ENCODE measurements at regions not wholly inside any gene's neighbourhood (a gene's known extent, or its start where the extent isn't known, plus 50 kb on each side); places are given as distances from the start of the nearest gene placed in this dataset.

DNA sequence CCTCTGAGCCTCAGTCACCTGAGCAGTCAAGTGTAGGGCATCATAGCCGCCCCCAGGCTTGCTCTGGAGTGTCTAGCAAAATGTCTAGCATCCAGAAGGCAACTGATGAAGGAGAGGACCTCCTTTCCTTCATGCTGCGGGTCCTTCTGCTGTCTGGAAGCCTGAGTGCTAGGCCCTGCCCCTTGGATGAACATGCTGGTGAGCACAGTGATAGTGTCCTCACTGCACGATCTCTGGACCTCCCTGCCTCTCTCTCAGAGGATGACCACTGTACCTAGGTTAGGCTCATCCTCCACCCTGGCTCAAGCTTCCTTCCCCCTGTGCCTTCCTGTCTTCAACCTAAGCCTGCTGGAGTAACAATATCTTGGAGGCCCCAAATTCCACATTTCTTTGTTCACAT, 128.6 kb downstream of the TENT5C start:
- TF ChIP-seq, protein P1, sequence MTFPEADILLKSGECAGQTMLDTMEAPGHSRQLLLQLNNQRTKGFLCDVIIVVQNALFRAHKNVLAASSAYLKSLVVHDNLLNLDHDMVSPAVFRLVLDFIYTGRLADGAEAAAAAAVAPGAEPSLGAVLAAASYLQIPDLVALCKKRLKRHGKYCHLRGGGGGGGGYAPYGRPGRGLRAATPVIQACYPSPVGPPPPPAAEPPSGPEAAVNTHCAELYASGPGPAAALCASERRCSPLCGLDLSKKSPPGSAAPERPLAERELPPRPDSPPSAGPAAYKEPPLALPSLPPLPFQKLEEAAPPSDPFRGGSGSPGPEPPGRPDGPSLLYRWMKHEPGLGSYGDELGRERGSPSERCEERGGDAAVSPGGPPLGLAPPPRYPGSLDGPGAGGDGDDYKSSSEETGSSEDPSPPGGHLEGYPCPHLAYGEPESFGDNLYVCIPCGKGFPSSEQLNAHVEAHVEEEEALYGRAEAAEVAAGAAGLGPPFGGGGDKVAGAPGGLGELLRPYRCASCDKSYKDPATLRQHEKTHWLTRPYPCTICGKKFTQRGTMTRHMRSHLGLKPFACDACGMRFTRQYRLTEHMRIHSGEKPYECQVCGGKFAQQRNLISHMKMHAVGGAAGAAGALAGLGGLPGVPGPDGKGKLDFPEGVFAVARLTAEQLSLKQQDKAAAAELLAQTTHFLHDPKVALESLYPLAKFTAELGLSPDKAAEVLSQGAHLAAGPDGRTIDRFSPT (tag by site-specific recombination; IDR thresholded peaks at IDR 0.05), result no peak
- TF ChIP-seq KLF16 (tag by site-specific recombination; IDR thresholded peaks at IDR 0.05), result no peak
- TF ChIP-seq ZNF121 (tag by site-specific recombination; IDR thresholded peaks at IDR 0.05), result no peak
- TF ChIP-seq TRIM28 (IDR thresholded peaks at IDR 0.05; ENCODE audit: borderline replicate concordance, low read length), result no peak
- no peak for TF ChIP-seq ZFP41 (tag by site-specific recombination; IDR thresholded peaks at IDR 0.05; ENCODE audit: borderline replicate concordance)

Measured in HEK293 (cell line).